Stimulated activated CD4-positive, alpha-beta T cell treated with anti-CD3 and anti-CD28 coated beads, Interleukin-1b, Interleukin-23, amount 100 ng/mL, for 1 hour (primary cell): ENCODE measurements at regions not wholly inside any gene's neighbourhood (a gene's known extent, or its start where the extent isn't known, plus 50 kb on each side); places are given as distances from the start of the nearest gene placed in this dataset.
"Not testable (repeated sequence)": the region's sequence is repeated elsewhere in the genome, so short reads cannot be mapped to it uniquely, and the experiment has no call there.

ENCODE experiments used
- DNase-seq, 2 donors: peaks; one replicate each; pipeline ENCODE4 v3.0.0-alpha.2; 2020; ENCODE audit warnings: low read depth in 2 of 2

- no peak for DNase-seq
Measured at GRCh38 chr22:27583856-27584255, 217.7 kb downstream of the MN1 start.

GRCh38 chr22:27585141-27585540 lies 216.4 kb downstream of the MN1 start:
- DNase-seq = no peak

GRCh38 chr22:27588268-27588667 lies 213.3 kb downstream of the MN1 start:
- DNase-seq = no peak

GRCh38 chr22:27588915-27589314 lies 212.6 kb downstream of the MN1 start:
- DNase-seq = no peak

GRCh38 chr22:27591060-27591459 lies 210.5 kb downstream of the MN1 start:
- no peak for DNase-seq

GRCh38 chr22:27593378-27593777 lies 208.2 kb downstream of the MN1 start:
- no peak for DNase-seq

- no peak for DNase-seq
Measured at GRCh38 chr22:27594020-27594419, 207.5 kb downstream of the MN1 start.

- no peak for DNase-seq
Measured at GRCh38 chr22:27594474-27595134, 207.0 kb downstream of the MN1 start.

- no peak for DNase-seq
Measured at GRCh38 chr22:27596133-27596870, 205.3 kb downstream of the MN1 start.

- DNase-seq = no peak
Measured at GRCh38 chr22:27597703-27598444, 203.7 kb downstream of the MN1 start.

GRCh38 chr22:27598792-27599191 lies 202.8 kb downstream of the MN1 start:
- DNase-seq = no peak

- DNase-seq = no peak
Measured at GRCh38 chr22:27601195-27601594, 200.4 kb downstream of the MN1 start.

- DNase-seq = no peak
Measured at GRCh38 chr22:27602390-27602789, 199.2 kb downstream of the MN1 start.

- DNase-seq = no peak
Measured at GRCh38 chr22:27603111-27603799, 198.3 kb downstream of the MN1 start.

GRCh38 chr22:27603800-27604144 lies 197.8 kb downstream of the MN1 start:
- DNase-seq = no peak

GRCh38 chr22:27605390-27605789 lies 196.2 kb downstream of the MN1 start:
- DNase-seq = no peak

GRCh38 chr22:27607750-27608149 lies 193.8 kb downstream of the MN1 start:
- DNase-seq = not testable (repeated sequence)

- no peak for DNase-seq
Measured at GRCh38 chr22:27609451-27609888, 192.1 kb downstream of the MN1 start.

GRCh38 chr22:27610164-27610563 lies 191.4 kb downstream of the MN1 start:
- DNase-seq = not testable (repeated sequence)

- DNase-seq = no peak
Measured at GRCh38 chr22:27610863-27611786, 190.4 kb downstream of the MN1 start.

GRCh38 chr22:27612115-27612514 lies 189.4 kb downstream of the MN1 start:
- DNase-seq = no peak
